ENCODE measurements at regions not wholly inside any gene's neighbourhood (a gene's known extent, or its start where the extent isn't known, plus 50 kb on each side); places are given as distances from the start of the nearest gene placed in this dataset.

GRCh38 chr10:89887406-89887805, 186.0 kb downstream of the KIF20B start:
- no peak for DNase-seq (ENCODE audit: low read depth)

GRCh38 chr10:89887830-89888229, 186.4 kb downstream of the KIF20B start:
- no peak for DNase-seq (ENCODE audit: low read depth)

- no peak for DNase-seq (ENCODE audit: low read depth)
Observed at GRCh38 chr10:89888321-89889070, 187.1 kb downstream of the KIF20B start.

GRCh38 chr10:89889606-89890005, 188.2 kb downstream of the KIF20B start:
- no peak for DNase-seq (ENCODE audit: low read depth)

GRCh38 chr10:89891006-89891535, 189.7 kb downstream of the KIF20B start:
- DNase-seq (ENCODE audit: low read depth) = no peak

- no peak for DNase-seq (ENCODE audit: low read depth)
Observed at GRCh38 chr10:89894051-89894450, 192.7 kb downstream of the KIF20B start.

- no peak for DNase-seq (ENCODE audit: low read depth)
Observed at GRCh38 chr10:89900554-89900953, 199.2 kb downstream of the KIF20B start.

- DNase-seq (ENCODE audit: low read depth) = no peak
Observed at GRCh38 chr10:89901895-89902294, 200.5 kb downstream of the KIF20B start.

GRCh38 chr10:89904755-89905154, 203.4 kb downstream of the KIF20B start:
- no peak for DNase-seq (ENCODE audit: low read depth)

GRCh38 chr10:89909752-89910151, 208.4 kb downstream of the KIF20B start:
- no peak for DNase-seq (ENCODE audit: low read depth)

- DNase-seq (ENCODE audit: low read depth) = no peak
Observed at GRCh38 chr10:89915021-89915420, 213.6 kb downstream of the KIF20B start.

- DNase-seq (ENCODE audit: low read depth) = no peak
Observed at GRCh38 chr10:89915968-89916367, 214.6 kb downstream of the KIF20B start.

GRCh38 chr10:89916468-89917215, 215.3 kb downstream of the KIF20B start:
- DNase-seq (ENCODE audit: low read depth) = no peak

GRCh38 chr10:89921403-89921802, 220.0 kb downstream of the KIF20B start:
- DNase-seq (ENCODE audit: low read depth) = no peak

GRCh38 chr10:89923661-89924060, 222.3 kb downstream of the KIF20B start:
- no peak for DNase-seq (ENCODE audit: low read depth)

GRCh38 chr10:89924261-89924660, 222.9 kb downstream of the KIF20B start:
- DNase-seq (ENCODE audit: low read depth) = no peak

GRCh38 chr10:89926736-89927135, 225.3 kb downstream of the KIF20B start:
- DNase-seq (ENCODE audit: low read depth) = no peak

GRCh38 chr10:89929282-89930026, 228.1 kb downstream of the KIF20B start:
- no peak for DNase-seq (ENCODE audit: low read depth)

- DNase-seq (ENCODE audit: low read depth) = no peak
Observed at GRCh38 chr10:89937494-89937893, 236.1 kb downstream of the KIF20B start.

GRCh38 chr10:89940076-89940475, 238.7 kb downstream of the KIF20B start:
- DNase-seq (ENCODE audit: low read depth) = no peak

GRCh38 chr10:89942217-89942616, 240.8 kb downstream of the KIF20B start:
- no peak for DNase-seq (ENCODE audit: low read depth)

GRCh38 chr10:89944138-89944537, 242.7 kb downstream of the KIF20B start:
- DNase-seq (ENCODE audit: low read depth) = no peak

- DNase-seq (ENCODE audit: low read depth) = no peak
Observed at GRCh38 chr10:89946106-89946505, 244.7 kb downstream of the KIF20B start.
